C4-2B (cell line): ENCODE measurements at regions not wholly inside any gene's neighbourhood (a gene's known extent, or its start where the extent isn't known, plus 50 kb on each side); places are given as distances from the start of the nearest gene placed in this dataset.

Source experiments
- H3K27ac ChIP-seq: fragments of 450-650 bp; 2 replicates; pipeline ENCODE4 v1.5.1; 2017
- ZFX ChIP-seq: fragments of 450-650 bp; IDR thresholded peaks from 2 replicates; pipeline ENCODE4 v1.6.1; 2017
- TF ChIP-seq, protein P1 (sequence below): fragments of 450-650 bp; conservative IDR thresholded peaks from 2 replicates; pipeline ENCODE4 v1.5.1; 2017; ENCODE audit warnings: mild to moderate bottlenecking

DNA sequence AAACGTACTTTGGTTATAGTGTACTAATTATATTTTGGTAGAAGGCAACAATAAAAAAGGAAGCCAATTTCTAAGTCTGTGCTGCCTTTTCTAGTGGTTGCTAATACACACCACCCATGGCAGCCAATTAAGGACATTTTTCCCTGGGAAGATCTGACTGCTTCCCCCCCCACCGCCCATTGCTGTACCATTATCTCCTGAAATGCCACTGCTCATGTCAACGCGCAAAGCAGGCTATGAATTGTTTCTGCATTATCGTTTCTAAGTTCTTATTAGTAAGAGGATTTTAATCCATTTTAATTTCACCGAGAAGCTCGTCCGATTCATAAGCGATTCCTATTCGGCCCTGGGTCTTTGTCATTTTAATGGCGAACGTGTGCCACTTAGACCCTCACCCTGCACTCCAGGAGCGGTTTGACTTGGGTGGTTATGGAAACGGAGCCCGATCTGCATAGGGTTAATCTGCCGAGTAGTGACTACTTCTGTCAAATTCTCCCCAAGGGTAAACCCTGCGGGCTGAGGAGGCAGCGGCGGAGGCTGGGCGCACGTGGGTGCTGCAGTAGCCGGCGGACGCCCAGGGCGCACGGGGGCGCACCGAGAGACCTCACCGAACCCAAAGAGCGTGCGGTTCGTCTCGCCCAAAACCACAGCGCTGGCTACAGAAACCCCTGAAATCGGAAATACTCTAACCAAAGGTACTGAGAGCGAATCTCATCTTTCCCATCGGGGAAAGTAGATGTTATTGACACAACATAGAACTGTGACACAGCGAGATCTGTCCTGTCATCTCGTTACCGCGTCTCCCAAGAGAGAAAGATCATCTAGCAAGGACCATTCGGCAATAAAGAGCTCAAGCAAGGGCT, 55.8 kb upstream of the SHC3 start:
- TF ChIP-seq, protein P1, sequence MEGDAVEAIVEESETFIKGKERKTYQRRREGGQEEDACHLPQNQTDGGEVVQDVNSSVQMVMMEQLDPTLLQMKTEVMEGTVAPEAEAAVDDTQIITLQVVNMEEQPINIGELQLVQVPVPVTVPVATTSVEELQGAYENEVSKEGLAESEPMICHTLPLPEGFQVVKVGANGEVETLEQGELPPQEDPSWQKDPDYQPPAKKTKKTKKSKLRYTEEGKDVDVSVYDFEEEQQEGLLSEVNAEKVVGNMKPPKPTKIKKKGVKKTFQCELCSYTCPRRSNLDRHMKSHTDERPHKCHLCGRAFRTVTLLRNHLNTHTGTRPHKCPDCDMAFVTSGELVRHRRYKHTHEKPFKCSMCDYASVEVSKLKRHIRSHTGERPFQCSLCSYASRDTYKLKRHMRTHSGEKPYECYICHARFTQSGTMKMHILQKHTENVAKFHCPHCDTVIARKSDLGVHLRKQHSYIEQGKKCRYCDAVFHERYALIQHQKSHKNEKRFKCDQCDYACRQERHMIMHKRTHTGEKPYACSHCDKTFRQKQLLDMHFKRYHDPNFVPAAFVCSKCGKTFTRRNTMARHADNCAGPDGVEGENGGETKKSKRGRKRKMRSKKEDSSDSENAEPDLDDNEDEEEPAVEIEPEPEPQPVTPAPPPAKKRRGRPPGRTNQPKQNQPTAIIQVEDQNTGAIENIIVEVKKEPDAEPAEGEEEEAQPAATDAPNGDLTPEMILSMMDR = no peak
- no peak for TF ChIP-seq ZFX
- H3K27ac ChIP-seq = no peak overlapping the region

DNA sequence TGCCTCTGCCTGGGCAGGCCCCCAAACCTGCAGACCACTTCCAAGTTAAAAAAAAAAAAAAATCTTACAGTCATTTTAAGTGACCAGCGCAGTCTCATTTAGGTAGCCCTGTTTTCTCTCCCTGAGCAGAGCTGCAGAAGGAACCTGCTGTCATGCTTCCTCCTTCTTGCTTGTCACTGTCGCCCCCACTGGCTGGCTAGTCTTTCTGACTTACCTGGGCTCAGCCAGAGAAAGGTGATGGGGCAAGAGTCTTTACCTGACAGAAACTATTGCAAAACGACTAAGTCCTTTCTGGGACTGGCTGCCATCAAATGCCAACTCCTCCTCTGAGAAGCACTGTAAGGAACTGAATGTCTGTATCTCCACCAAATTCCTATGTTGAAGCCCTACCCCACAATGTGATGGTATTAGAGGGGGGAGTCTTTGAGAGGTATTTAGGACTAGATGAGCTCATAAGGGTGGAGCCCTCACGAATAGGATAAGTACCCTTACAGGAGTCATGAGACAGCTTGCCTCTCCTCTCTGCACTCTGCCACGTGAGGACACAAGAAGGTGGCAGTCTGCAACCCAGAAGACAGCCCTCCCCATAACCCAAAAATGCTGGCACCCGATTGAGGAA, 58.4 kb upstream of the SHC3 start:
- TF ChIP-seq ZFX = no peak
- TF ChIP-seq, protein P1 = peak; percentile 17

DNA sequence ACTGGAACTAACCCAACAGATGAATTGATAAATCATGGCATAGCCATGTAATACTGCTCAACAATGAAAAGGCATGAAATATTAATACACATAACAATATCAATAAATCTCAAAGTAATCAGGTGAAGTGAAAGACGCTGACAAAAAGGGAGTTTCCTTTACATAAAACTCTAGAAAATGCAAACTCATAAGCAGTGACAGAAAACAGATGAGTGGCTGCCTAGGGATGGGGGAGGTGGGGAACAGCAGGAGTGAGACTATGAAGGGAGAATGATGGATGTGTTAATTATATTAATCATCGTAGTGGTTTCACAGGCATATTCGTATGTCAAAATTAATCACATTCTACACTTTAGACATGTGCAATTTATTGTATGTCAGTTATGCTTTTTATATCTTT, 59.8 kb upstream of the SHC3 start:
- TF ChIP-seq, protein P1 = no peak
- TF ChIP-seq ZFX = no peak
- H3K27ac ChIP-seq = no peak overlapping the region

More for the DNA sequence above, 58.4 kb upstream of the SHC3 start:
- peak overlapping the region; percentile 9; the same call in 1 of the 2 replicates for H3K27ac ChIP-seq

DNA sequence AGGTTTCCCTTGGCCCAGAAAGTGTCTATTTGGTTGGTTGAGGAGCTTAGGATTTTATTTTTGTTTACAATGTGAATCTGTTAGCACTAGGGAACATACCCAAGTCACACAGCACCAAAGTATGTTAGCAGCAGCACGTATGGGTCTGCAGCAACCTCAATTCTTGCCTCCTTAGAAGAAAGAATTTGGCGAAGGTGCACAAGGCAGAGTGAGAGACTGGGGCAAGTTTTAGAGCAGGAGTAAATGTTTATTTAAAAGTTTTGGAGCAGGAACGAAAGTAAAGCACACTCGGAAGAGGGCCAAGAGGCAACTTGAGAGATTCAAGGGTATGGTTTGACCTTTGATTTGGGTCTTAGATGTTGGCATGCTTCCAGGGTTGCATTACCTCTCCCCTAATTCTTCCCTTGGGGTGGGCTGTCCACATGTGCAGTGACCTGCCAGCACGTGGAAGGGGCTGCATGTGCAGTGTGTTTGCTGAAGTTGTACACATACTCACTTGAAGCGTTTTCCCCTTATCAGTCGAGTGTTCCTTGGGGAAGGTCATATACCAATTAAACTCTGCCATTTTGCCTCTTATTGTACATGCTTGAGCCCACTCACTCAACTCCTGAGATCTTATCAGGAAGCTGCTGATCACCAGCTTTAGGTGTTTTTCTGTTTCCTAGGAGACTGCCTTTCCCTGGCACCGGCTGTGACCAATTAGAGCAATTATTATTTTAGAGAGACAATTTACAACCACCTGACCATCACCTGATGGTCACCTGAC, 64.9 kb upstream of the SHC3 start:
- no peak for TF ChIP-seq ZFX
- TF ChIP-seq, protein P1 = no peak
- no peak overlapping the region for H3K27ac ChIP-seq

DNA sequence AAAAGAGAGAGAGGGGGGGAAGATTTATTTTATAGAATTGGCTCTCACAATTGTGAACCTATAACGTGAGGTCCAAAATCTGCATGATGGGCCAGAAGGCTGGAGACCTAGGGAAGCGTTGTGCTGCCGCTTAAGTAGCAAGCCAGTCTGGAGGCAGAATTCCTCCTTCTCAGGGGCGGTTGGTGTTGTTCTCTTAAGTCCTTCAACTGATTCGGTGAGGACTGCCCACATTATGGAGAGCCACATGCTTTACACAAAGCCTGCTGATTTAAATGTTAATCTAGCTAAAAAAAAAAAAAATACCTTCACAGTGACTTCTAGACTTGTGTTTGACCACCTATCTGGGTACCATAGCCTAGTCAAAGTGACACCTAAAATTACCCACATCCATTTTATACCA, 64.2 kb upstream of the CKS2 start:
- no peak overlapping the region for H3K27ac ChIP-seq
- TF ChIP-seq ZFX = no peak
- TF ChIP-seq, protein P1 = no peak

DNA sequence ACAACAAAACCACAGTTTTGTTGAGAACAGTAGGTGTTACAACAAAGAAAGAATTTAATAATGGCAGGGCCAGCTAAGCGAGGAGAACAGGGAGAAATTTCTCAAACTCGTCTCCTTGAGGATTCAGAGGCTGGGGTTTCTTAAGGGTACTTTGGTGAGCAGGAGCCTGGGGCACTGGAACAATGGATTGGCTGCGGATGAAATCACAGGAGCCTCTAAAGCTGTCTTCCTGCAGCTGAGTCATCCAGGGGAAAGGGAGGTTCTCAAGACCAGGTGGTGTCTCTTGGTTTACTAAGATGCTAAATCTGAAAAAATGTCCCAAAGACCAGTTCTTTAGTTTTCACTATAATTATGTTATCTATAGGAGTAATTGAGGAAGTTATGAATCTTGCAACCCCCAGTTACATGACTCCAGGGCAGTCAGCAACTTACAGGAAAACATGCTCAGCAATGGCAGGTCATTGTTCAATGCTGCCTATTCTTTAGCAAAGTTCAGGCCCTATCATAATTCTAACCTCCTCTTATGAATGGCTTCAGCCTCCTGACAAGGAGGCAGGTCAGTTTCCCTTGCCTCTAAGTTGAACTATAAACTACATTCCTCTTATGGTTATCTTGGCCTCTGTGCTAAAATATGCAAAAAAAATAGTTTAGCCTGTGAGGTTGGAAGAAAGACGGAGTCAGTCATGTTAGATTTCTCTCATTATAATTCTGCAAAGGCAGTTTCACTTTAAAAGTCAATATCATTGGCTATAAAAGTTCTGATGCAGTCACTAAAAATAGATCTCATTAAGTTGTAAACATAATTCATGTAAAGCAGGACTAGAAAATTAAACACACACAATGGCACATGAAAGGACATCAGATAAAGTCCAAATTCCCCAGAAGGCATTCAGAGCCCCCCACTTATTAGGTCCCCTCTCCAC, 63.3 kb upstream of the CKS2 start:
- no peak overlapping the region for H3K27ac ChIP-seq

More for the DNA sequence above, 63.3 kb upstream of the CKS2 start:
- TF ChIP-seq, protein P1 = no peak
- no peak for TF ChIP-seq ZFX
